VCaP (cell line): ENCODE measurements at regions not wholly inside any gene's neighbourhood (a gene's known extent, or its start where the extent isn't known, plus 50 kb on each side); places are given as distances from the start of the nearest gene placed in this dataset.

ENCODE experiments used
- H3K27ac ChIP-seq: fragments of 450-650 bp; 2 replicates; pipeline ENCODE4 v1.5.1; 2017
- TF ChIP-seq, protein P1 (sequence below): fragments of 450-650 bp; conservative IDR thresholded peaks from 2 replicates; pipeline ENCODE4 v1.5.1; 2017; ENCODE audit warnings: mild to moderate bottlenecking, moderate library complexity

DNA sequence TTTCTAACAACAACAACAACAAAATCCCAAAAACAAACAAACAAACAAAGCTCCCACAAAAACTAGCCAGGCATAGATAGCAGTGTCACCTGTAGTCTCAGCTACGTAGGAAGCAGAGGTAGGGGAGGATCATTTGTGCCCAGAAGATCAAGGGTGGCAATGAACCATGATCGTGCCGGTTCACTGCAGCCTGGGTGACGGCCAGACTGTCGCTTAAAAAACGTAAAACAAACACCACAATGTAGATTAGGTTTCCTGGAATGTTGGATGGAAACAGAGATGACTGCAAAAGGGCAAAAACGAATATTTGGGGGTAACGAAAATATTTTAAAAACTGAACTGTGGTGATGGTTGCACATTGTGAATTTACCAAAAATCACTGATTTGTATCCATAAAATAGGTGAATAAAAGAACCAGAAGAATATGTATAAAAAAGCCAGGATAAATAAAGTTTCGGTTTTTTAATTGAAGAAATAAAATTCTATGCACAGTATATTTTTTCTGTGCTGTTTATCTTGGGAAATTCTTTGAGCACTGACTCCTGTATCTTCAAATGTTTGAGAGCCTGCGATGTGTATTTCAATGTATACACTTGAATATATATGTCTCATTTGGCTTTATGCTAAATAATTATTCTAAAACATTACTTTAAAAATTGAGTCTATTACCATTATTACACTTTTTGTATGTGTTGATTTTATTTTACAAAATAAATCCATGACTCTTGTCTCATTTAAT, 1477.0 kb downstream of the PCDH7 start:
- TF ChIP-seq, protein P1, sequence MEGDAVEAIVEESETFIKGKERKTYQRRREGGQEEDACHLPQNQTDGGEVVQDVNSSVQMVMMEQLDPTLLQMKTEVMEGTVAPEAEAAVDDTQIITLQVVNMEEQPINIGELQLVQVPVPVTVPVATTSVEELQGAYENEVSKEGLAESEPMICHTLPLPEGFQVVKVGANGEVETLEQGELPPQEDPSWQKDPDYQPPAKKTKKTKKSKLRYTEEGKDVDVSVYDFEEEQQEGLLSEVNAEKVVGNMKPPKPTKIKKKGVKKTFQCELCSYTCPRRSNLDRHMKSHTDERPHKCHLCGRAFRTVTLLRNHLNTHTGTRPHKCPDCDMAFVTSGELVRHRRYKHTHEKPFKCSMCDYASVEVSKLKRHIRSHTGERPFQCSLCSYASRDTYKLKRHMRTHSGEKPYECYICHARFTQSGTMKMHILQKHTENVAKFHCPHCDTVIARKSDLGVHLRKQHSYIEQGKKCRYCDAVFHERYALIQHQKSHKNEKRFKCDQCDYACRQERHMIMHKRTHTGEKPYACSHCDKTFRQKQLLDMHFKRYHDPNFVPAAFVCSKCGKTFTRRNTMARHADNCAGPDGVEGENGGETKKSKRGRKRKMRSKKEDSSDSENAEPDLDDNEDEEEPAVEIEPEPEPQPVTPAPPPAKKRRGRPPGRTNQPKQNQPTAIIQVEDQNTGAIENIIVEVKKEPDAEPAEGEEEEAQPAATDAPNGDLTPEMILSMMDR = no peak
- no peak overlapping the region for H3K27ac ChIP-seq

DNA sequence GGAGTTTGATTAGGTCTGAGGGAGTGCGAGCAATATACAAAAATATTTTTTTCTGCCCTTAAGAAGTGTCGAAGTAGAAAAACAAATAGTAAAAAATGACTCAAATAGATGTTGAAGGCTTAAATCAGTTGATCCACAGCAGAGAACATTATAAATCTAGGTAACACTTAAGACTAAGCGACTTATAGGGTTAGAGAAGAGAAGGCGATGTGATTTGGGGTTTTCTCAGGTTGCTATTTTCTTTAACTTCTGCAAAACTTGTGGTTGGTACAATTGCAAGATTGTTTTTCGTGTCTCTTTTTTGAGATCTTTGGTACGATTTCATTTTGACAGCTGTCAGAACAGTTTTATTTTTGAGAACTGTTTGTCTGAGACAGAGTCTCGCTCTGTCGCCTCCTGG, 1479.5 kb downstream of the PCDH7 start:
- no peak overlapping the region for H3K27ac ChIP-seq
- TF ChIP-seq, protein P1 = no peak

DNA sequence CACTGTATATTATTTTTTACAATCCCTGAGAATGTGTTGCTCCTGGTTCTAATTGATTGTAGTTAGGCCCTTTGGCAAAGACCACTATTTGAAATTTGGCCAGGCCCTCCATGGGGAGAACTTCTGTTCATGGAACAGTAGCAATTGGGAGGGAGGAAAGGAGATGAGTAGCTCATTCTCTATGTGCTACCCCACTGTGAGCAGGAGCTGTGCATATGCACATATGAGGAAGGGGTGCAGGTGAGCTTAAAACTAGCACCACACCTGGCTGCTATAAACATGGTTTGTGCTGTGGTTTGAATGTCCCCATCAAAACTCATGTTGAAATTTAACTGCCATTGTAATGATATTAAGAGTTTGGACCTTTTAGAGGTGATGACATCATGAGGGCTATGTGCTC, 1483.2 kb downstream of the PCDH7 start:
- TF ChIP-seq, protein P1 = no peak
- no peak overlapping the region for H3K27ac ChIP-seq

DNA sequence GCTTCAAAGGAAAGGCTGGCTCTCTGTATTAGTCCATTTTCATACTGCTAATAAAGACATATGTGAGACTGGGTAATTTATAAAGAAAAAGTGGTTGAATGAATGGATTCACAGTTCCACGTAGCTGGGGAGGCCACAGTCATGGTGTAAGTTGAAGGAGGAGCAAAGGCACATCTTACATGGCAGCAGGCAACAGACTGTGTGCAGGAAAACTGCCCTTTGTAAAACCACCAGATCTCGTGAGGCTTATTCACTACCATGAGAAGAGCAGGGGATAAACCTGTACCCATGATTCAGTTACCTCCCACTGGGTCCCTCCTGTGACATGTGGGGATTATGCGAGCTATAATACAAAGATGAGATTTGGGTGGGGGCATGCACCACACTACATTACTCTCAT, 1486.6 kb downstream of the PCDH7 start:
- TF ChIP-seq, protein P1 = no peak
- no peak overlapping the region for H3K27ac ChIP-seq

DNA sequence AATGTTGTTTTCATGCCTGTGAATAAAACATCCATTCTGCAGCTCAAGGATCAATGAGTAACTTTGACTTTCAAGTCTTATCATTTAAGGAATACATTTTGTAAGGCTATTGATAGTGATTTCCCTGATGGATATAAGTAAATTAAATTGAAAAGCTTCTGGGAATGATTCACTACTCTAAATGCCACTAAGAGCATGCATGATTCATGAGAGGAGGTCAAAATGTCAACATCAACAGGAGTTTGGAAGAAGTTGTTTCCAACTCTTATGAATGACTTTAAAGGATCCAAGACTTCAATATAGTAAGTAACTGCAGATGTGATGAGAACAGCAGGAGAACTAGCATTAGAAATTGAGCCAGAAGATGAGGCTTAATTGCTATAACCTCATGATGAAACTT, 1487.3 kb downstream of the PCDH7 start:
- TF ChIP-seq, protein P1 = no peak
- H3K27ac ChIP-seq = no peak overlapping the region

DNA sequence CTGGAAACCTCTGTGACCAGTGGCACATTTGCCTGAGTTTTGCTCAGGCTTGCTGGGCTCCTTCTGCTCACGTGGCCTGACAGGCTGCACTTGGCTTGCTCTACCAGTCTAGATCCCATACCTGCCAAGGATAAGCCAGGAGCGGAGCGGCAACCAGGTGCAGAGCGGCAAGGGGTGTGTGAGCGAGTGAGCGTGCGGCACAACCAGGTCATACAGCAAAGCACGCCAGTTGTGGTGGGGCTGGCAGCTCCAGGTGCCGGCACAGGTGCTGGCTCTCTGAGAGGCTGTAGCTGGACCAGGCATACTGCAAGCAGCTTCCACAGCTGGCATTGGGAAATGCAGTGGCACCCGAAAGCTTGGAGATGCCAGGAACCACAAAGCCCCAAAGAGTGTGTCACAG, 1495.1 kb downstream of the PCDH7 start:
- TF ChIP-seq, protein P1 = no peak
- no peak overlapping the region for H3K27ac ChIP-seq

DNA sequence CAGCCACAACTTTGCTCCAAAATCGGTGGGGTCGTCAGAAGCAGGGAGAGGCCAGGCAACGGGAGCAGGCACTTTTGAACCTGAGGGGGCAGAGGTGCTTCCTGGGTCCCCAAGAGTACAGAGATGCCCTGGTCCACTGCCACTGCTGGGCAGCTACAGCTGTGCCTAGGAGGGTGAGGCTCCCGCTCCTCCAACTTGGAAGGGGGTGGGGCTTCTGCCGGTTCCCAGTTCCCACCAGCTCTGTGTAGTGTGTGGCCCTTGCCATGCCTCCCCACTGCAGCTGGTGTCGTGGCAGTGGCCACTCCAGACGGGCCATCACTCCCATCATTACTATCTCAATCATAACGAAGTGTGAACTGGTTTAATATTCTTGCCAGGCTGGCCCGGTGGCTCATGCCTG, 1496.3 kb downstream of the PCDH7 start:
- TF ChIP-seq, protein P1 = no peak
- H3K27ac ChIP-seq = no peak overlapping the region
